Pancreas (tissue), 10 donors: ENCODE measurements at regions not wholly inside any gene's neighbourhood (a gene's known extent, or its start where the extent isn't known, plus 50 kb on each side); places are given as distances from the start of the nearest gene placed in this dataset.
A peak's percentile ranks its signal among the peaks of the same experiment; 100 is the strongest.

Experiments used
- ATAC-seq, 4 donors: fragments of 200-7000 bp; cut with Tn5 transposase; one replicate each; pipeline versions ENCODE4 v1.8.0 to v1.9.1; 2020; ENCODE audit warnings: mild to moderate bottlenecking in 4 of 4, moderate library complexity in 4 of 4
- DNase-seq, 6 donors: peaks; one replicate each; pipeline ENCODE4 v3.0.0-alpha.2; 2020
- FAIRE-seq: peaks from 2 replicates; lab custom pipeline; 2012; peaks lifted over from hg19 to GRCh38; lab: Jason Lieb, UNC
- H3K27ac ChIP-seq, 4 donors: fragments of 200-600 bp; sonication (generic); 1 replicate in 3 of 4; 2 replicates in 1 of 4; pipeline versions ENCODE4 v1.5.0 to v1.8.0; 2020
- H3K27me3 ChIP-seq, 4 donors: fragments of 200-600 bp; one replicate each; pipeline ENCODE4 v1.8.0; 2021
- H3K36me3 ChIP-seq, 3 donors: fragments of 200-600 bp; sonication (generic) in 1 of 3; one replicate each; pipeline versions ENCODE4 v1.5.0 to v1.8.0; 2020 to 2021
- H3K4me1 ChIP-seq, 3 donors: fragments of 200-600 bp; one replicate each; pipeline ENCODE4 v1.8.0; 2021
- H3K4me3 ChIP-seq, 4 donors: fragments of 200-600 bp; sonication (generic) in 2 of 4; one replicate each; pipeline versions ENCODE4 v1.5.0 to v1.8.0; 2020 to 2021
- H3K9me3 ChIP-seq, 4 donors: fragments of 200-600 bp; one replicate each; pipeline ENCODE4 v1.8.0; 2021
- WGBS, 2 donors: extraction: QIAGEN DNeasy Blood & Tissue Kit; methylation state at CpG; one replicate each; pipeline ENCODE4 v1.1.7; 2013; 5-methylcytosine and 5-hydroxymethylcytosine counted together
- intact Hi-C, 3 donors: fragments of 100-400 bp; cut with DNase I; formaldehyde crosslinking; loops; one replicate each; pipeline versions ENCODE4 v1.11.1 to v1.14.2; 2022
- TF ChIP-seq, protein P1 (sequence below), 4 donors: fragments of 200-600 bp; sonication (generic) in 3 of 4; IDR thresholded peaks; one replicate each; pipeline versions ENCODE4 v1.5.0 to v1.8.0; 2021; ENCODE audit warnings: antibody characterized with exemption in 4 of 4
- donor health status: healthy with polysubstance abuse.
- donor health status: DM: no; HTN: no; CAD: no; lungs with moderate emphysema.
- donor health status: DM: no; HTN: no; CAD: no.
- donor health status: control.
- donor health status: control.
- donor health status: Bipolar disorder and iron deficiency.
- donor health status: DM: yes; HTN: yes; CAD: no.
- donor health status: DM: no; HTN: no; CAD: no.
- donor health status: DM: no; HTN: no; CAD: no.
- donor health status: DM: yes; HTN: yes; CAD: no.

DNA sequence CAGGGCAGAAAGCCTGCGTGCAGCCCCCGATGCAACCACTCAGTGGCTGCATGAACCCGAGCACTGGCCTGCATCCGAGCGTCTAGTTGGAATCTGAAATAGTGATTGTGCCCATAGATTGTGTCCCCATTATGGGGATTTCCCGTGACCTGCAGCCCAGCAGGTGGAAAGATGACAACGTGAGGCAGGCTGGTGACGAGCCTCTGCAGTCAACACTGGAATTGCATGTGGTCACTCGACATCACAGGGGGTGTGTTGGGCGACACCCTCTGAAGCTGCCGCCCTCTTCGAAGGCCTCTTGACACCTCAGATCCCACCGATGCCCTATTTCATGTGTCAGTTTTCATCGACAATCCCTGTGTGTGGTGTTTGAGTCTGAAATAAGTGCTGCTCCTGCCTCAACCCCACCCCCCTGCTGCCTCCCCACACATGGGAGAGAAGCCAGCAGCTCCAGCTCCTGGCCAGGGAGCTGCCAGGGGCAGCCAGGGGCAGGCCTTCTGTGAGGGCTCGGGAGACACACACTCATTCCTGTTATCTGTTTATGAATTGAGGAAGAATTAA is 172.0 kb upstream of the B3GAT1 start:
- H3K27me3 ChIP-seq = peaks cover 0 to 7% (median 1%) of the 10 kb centered on the region in 4 donors
- DNase-seq (no peak), FAIRE-seq (no peak), ATAC-seq (no peak)
- intact Hi-C loops = no loop called here
- TF ChIP-seq, protein P1, sequence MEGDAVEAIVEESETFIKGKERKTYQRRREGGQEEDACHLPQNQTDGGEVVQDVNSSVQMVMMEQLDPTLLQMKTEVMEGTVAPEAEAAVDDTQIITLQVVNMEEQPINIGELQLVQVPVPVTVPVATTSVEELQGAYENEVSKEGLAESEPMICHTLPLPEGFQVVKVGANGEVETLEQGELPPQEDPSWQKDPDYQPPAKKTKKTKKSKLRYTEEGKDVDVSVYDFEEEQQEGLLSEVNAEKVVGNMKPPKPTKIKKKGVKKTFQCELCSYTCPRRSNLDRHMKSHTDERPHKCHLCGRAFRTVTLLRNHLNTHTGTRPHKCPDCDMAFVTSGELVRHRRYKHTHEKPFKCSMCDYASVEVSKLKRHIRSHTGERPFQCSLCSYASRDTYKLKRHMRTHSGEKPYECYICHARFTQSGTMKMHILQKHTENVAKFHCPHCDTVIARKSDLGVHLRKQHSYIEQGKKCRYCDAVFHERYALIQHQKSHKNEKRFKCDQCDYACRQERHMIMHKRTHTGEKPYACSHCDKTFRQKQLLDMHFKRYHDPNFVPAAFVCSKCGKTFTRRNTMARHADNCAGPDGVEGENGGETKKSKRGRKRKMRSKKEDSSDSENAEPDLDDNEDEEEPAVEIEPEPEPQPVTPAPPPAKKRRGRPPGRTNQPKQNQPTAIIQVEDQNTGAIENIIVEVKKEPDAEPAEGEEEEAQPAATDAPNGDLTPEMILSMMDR (IDR thresholded peaks at IDR 0.05) = no peak
- H3K27ac ChIP-seq = no peak overlapping the region
- H3K4me1 ChIP-seq = no peaks in the 10 kb centered on the region
- H3K36me3 ChIP-seq = no peaks in the 10 kb centered on the region
- H3K4me3 ChIP-seq = no peak overlapping the region
- WGBS, 2 donors = 66 to 67% methylated on average over 15 of the region's 15 CpGs
- no peaks in the 10 kb centered on the region for H3K9me3 ChIP-seq

DNA sequence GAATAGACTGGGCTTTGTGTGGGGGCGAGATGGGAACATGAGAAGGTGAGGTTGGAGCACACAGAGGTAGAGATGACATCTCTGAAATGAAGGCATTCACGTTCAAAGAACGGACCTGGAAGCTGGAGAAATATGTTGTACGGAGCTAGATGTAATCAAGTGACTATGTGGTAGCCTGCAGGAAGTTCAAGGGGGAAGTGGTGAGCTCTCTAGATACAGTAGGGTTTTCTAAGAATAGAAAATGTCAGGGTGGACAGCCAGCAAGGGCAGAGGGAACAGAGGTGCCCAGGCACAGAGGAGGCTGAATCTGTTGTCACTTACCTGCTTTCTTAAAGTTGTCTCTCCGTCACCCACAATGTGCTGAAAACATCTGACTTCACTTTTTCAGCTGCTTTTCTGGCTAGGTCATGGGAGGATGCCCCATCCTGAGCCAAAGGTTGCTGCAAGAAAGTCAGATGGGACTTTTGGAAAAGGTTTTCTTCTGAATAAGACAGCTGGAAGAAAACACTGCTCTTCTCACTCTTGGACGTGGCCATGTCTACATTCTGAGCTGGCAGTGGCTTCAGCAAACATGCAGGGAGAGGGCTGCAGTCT is 171.5 kb upstream of the B3GAT1 start:
- ATAC-seq = peak in 2 of 4 donors; percentile 48 to 54
- Histone ChIP-seq H3K4me1 (no peaks in the 10 kb centered on the region), H3K27ac (no peak overlapping the region), H3K36me3 (no peaks in the 10 kb centered on the region), H3K4me3 (no peak overlapping the region), H3K27me3 (peaks cover 0 to 7% (median 1%) of the 10 kb centered on the region in 4 donors), H3K9me3 (no peaks in the 10 kb centered on the region)
- 61 to 69% methylated on average over 6 of the region's 6 CpGs for WGBS, 2 donors
- no peak for FAIRE-seq
- intact Hi-C loops = no loop called here
- no peak for DNase-seq
- TF ChIP-seq, protein P1 (IDR thresholded peaks at IDR 0.05) = no peak

DNA sequence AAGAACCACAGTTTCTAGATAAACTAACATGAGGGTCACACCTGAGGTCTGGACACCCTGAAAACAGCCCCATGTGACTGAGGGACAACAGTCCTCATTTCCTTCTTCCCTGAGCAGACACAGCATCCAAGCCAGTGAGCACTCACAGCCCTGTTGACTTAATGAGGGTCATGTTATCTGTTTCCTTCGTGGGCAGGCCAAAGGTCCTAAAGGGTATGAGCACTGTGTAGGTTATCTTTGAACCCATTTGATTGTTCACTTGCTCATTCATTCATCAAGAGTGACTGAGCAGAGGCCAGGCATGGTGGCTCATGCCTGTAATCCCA is 170.7 kb upstream of the B3GAT1 start:
- H3K27me3 ChIP-seq = peaks cover 0 to 7% (median 1%) of the 10 kb centered on the region in 4 donors
- DNase-seq (no peak), FAIRE-seq (no peak), ATAC-seq (no peak)
- H3K36me3 ChIP-seq = no peaks in the 10 kb centered on the region
- TF ChIP-seq, protein P1 (IDR thresholded peaks at IDR 0.05) = no peak
- no peak overlapping the region for H3K4me3 ChIP-seq
- no peak overlapping the region for H3K27ac ChIP-seq
- 20 to 25% methylated on average over 1 of the region's 1 CpG for WGBS, 2 donors
- no peaks in the 10 kb centered on the region for H3K4me1 ChIP-seq
- H3K9me3 ChIP-seq = no peaks in the 10 kb centered on the region
- intact Hi-C loops = no loop called here

DNA sequence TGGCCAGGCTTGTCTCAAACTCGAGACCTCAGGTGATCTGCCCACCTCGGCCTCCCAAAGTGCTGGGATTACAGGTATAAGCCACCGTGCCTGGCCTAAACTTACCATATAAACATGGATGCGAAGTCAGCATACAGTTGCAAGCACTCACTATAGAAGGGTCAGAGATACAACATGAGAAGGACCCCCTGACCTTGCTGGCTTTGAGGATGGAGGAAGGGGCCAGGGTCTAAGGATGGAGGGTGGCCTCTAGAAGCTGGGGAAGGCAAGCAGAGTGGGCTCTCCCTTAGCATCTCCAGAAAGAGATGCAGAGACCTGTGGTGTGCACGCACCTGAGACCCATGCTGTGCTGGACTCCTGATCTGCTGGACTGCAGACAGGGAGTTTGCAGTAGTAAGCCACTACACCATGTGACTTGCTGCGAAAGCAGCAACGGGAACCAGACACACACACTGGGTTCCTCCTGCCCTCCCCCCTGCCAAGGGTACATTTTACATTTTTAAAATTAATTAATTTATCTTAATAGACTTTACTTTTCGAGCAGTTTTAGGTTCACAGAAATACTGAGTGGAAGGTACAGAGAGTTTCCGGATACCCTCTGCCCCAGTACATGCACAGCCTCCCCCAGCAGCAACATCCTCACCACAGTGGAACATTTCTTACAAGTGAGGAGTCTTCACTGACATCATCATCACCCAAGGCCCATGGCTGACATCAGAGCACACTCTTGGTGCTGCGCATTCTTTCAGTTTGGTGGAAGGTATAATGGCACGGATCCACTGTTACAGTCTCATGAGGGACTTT is 170.1 kb upstream of the B3GAT1 start:
- no peak overlapping the region for H3K27ac ChIP-seq
- no peak for ATAC-seq
- FAIRE-seq = no peak
- H3K9me3 ChIP-seq = no peaks in the 10 kb centered on the region
- H3K4me3 ChIP-seq = no peak overlapping the region
- intact Hi-C loops = no loop called here
- peaks cover 0 to 7% (median 1%) of the 10 kb centered on the region in 4 donors for H3K27me3 ChIP-seq
- TF ChIP-seq, protein P1 (IDR thresholded peaks at IDR 0.05) = no peak
- no peak for DNase-seq
- WGBS, 2 donors = 69 to 73% methylated on average over 11 of the region's 11 CpGs
- no peaks in the 10 kb centered on the region for H3K36me3 ChIP-seq
- H3K4me1 ChIP-seq = no peaks in the 10 kb centered on the region
